Cerebellar cortex (tissue), 1 donor: ENCODE measurements at regions not wholly inside any gene's neighbourhood (a gene's known extent, or its start where the extent isn't known, plus 50 kb on each side); places are given as distances from the start of the nearest gene placed in this dataset.
"Not testable (repeated sequence)": the region's sequence is repeated elsewhere in the genome, so short reads cannot be mapped to it uniquely, and the experiment has no call there.

Experiments
- DNase-seq: peaks from one replicate; pipeline ENCODE4 v3.0.0-alpha.2; 2015; ENCODE audit warnings: low spot score

GRCh38 chrX:27404366-27404765, 58.8 kb downstream of the PPP4R3C start:
- no peak for DNase-seq

- DNase-seq = no peak
Measured at GRCh38 chrX:27399146-27399456, 64.0 kb downstream of the PPP4R3C start.

GRCh38 chrX:27391623-27392022, 71.5 kb downstream of the PPP4R3C start:
- no peak for DNase-seq

- DNase-seq = no peak
Measured at GRCh38 chrX:27381419-27381818, 81.7 kb downstream of the PPP4R3C start.

GRCh38 chrX:27380163-27380845, 82.8 kb downstream of the PPP4R3C start:
- no peak for DNase-seq

GRCh38 chrX:27354021-27354420, 109.1 kb downstream of the PPP4R3C start:
- no peak for DNase-seq

- DNase-seq = no peak
Measured at GRCh38 chrX:27350476-27350875, 112.7 kb downstream of the PPP4R3C start.

- peak; percentile 16 for DNase-seq
Measured at GRCh38 chrX:27336466-27337091, 126.6 kb downstream of the PPP4R3C start.

GRCh38 chrX:27321632-27322031, 141.5 kb downstream of the PPP4R3C start:
- DNase-seq = no peak

GRCh38 chrX:27309406-27309805, 153.7 kb downstream of the PPP4R3C start:
- no peak for DNase-seq

GRCh38 chrX:27307546-27307945, 155.6 kb downstream of the PPP4R3C start:
- DNase-seq = no peak

- DNase-seq = not testable (repeated sequence)
Measured at GRCh38 chrX:27292552-27292951, 170.6 kb downstream of the PPP4R3C start.

GRCh38 chrX:27276751-27277150, 186.4 kb downstream of the PPP4R3C start:
- no peak for DNase-seq

GRCh38 chrX:27254656-27255055, 208.5 kb downstream of the PPP4R3C start:
- DNase-seq = no peak

GRCh38 chrX:27251369-27251768, 211.8 kb downstream of the PPP4R3C start:
- no peak for DNase-seq

- DNase-seq = no peak
Measured at GRCh38 chrX:27242581-27242980, 220.6 kb downstream of the PPP4R3C start.

GRCh38 chrX:27241981-27242380, 221.2 kb downstream of the PPP4R3C start:
- DNase-seq = no peak

GRCh38 chrX:27240042-27240441, 223.1 kb downstream of the PPP4R3C start:
- DNase-seq = not testable (repeated sequence)

GRCh38 chrX:27236681-27237080, 226.5 kb downstream of the PPP4R3C start:
- DNase-seq = no peak

- no peak for DNase-seq
Measured at GRCh38 chrX:27229721-27230120, 233.4 kb downstream of the PPP4R3C start.

GRCh38 chrX:27222661-27223060, 240.5 kb downstream of the PPP4R3C start:
- DNase-seq = no peak

- DNase-seq = peak; percentile 1
Measured at GRCh38 chrX:27186671-27187070, 276.5 kb downstream of the PPP4R3C start.

GRCh38 chrX:27163236-27163635, 299.9 kb downstream of the PPP4R3C start:
- no peak for DNase-seq

GRCh38 chrX:27162496-27162895, 300.6 kb downstream of the PPP4R3C start:
- no peak for DNase-seq
